Transverse colon (tissue), 4 donors: ENCODE measurements at regions not wholly inside any gene's neighbourhood (a gene's known extent, or its start where the extent isn't known, plus 50 kb on each side); places are given as distances from the start of the nearest gene placed in this dataset.
A peak's percentile ranks its signal among the peaks of the same experiment; 100 is the strongest.

Experiments used
- DNase-seq: peaks from one replicate; pipeline ENCODE4 v3.0.0-alpha.2; 2019
- H3K27ac ChIP-seq, 4 donors: fragments of 200-600 bp; sonication (generic); 2 replicates each; pipeline ENCODE4 v1.5.1; 2016 to 2018; ENCODE audit warnings: inconsistent platforms in 4 of 4
- H3K27me3 ChIP-seq: fragments of 200-600 bp; sonication (generic); 2 replicates; pipeline ENCODE4 v1.5.1; 2017; ENCODE audit warnings: inconsistent platforms
- H3K36me3 ChIP-seq, 4 donors: fragments of 200-600 bp; sonication (generic); 2 replicates each; pipeline ENCODE4 v1.5.1; 2017 to 2019; ENCODE audit warnings: inconsistent platforms in 4 of 4
- H3K4me1 ChIP-seq, 4 donors: fragments of 200-600 bp; sonication (generic); 2 replicates each; pipeline ENCODE4 v1.5.1; 2017 to 2020; ENCODE audit warnings: inconsistent platforms in 4 of 4
- H3K4me3 ChIP-seq, 4 donors: fragments of 200-600 bp; sonication (generic); 1 replicate in 1 of 4; 2 replicates in 3 of 4; pipeline versions ENCODE4 v1.5.1 to v1.6.1; 2017 to 2019; ENCODE audit warnings: inconsistent platforms in 4 of 4
- H3K9me3 ChIP-seq, 2 donors: fragments of 200-600 bp; sonication (generic); 2 replicates each; pipeline ENCODE4 v1.5.1; 2017 to 2019; ENCODE audit warnings: inconsistent platforms in 2 of 2
- EP300 ChIP-seq: sonication (generic); formaldehyde crosslinking; IDR thresholded peaks from one replicate; pipeline ENCODE4 v1.6.1; 2017; ENCODE audit warnings: antibody characterized with exemption, low read depth
- POLR2A ChIP-seq: fragments of 450-650 bp; IDR thresholded peaks from one replicate; pipeline ENCODE4 v1.6.1; 2016; ENCODE audit warnings: antibody characterized with exemption, mild to moderate bottlenecking, moderate library complexity
- POLR2AphosphoS5 ChIP-seq, 3 donors: sonication (generic); formaldehyde crosslinking; IDR thresholded peaks; one replicate each; pipeline ENCODE4 v1.6.1; 2016; ENCODE audit warnings: antibody characterized with exemption in 3 of 3
- WGBS, 2 donors: methylation state at CpG; one replicate each; pipeline ENCODE4 v1.1.5; 2018; ENCODE audit warnings: low coverage in 1 of 2; 5-methylcytosine and 5-hydroxymethylcytosine counted together
- in situ Hi-C, 4 donors: fragments of 200-750 bp; cut with MboI; loops; one replicate each; pipeline versions ENCODE4 v1.15.0 to v1.15.1; 2017; ENCODE audit warnings: low sequenced_read_pairs in 3 of 4, low pct_ligation_motif_present in 1 of 4, low pct_unique_long_range_greater_than_20kb in 1 of 4
- intact Hi-C: fragments of 100-400 bp; cut with DNase I; formaldehyde crosslinking; loops from one replicate; pipeline ENCODE4 v1.15.1; 2023; ENCODE audit warnings: low total_unique reads
- TF ChIP-seq, protein P1 (sequence below), 5 experiments: fragments of 200-600 bp in 3 of 5; fragments of 450-650 bp in 2 of 5; sonication (generic) in 3 of 5; IDR thresholded peaks; 1 replicate in 2 of 5; 2 replicates in 3 of 5; pipeline ENCODE4 v1.5.1; 2016 to 2017; ENCODE audit warnings: antibody characterized with exemption in 5 of 5, inconsistent platforms in 3 of 5, mild to moderate bottlenecking in 2 of 5, moderate library complexity in 1 of 5

- H3K36me3 ChIP-seq = no peaks in the 10 kb centered on the region
- intact Hi-C loops (no loop called here), in situ Hi-C loops (no loop called here)
- no peaks in the 10 kb centered on the region for H3K4me1 ChIP-seq
- 67 to 79% methylated on average over 4 to 7 of the region's 7 CpGs for WGBS, 2 donors
- no peaks in the 10 kb centered on the region for H3K9me3 ChIP-seq
- H3K27me3 ChIP-seq = no peaks in the 10 kb centered on the region
- no peak overlapping the region for H3K4me3 ChIP-seq
- DNase-seq = no peak
- no peak overlapping the region for H3K27ac ChIP-seq
- TF ChIP-seq POLR2A (no peak), EP300 (no peak), POLR2AphosphoS5 (IDR thresholded peaks at IDR 0.05) (no peak)
- TF ChIP-seq, protein P1, sequence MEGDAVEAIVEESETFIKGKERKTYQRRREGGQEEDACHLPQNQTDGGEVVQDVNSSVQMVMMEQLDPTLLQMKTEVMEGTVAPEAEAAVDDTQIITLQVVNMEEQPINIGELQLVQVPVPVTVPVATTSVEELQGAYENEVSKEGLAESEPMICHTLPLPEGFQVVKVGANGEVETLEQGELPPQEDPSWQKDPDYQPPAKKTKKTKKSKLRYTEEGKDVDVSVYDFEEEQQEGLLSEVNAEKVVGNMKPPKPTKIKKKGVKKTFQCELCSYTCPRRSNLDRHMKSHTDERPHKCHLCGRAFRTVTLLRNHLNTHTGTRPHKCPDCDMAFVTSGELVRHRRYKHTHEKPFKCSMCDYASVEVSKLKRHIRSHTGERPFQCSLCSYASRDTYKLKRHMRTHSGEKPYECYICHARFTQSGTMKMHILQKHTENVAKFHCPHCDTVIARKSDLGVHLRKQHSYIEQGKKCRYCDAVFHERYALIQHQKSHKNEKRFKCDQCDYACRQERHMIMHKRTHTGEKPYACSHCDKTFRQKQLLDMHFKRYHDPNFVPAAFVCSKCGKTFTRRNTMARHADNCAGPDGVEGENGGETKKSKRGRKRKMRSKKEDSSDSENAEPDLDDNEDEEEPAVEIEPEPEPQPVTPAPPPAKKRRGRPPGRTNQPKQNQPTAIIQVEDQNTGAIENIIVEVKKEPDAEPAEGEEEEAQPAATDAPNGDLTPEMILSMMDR (IDR thresholded peaks at IDR 0.05) = no peak
Observed at GRCh38 chr10:111246136-111246535, 169.3 kb downstream of the ADRA2A start.

DNA sequence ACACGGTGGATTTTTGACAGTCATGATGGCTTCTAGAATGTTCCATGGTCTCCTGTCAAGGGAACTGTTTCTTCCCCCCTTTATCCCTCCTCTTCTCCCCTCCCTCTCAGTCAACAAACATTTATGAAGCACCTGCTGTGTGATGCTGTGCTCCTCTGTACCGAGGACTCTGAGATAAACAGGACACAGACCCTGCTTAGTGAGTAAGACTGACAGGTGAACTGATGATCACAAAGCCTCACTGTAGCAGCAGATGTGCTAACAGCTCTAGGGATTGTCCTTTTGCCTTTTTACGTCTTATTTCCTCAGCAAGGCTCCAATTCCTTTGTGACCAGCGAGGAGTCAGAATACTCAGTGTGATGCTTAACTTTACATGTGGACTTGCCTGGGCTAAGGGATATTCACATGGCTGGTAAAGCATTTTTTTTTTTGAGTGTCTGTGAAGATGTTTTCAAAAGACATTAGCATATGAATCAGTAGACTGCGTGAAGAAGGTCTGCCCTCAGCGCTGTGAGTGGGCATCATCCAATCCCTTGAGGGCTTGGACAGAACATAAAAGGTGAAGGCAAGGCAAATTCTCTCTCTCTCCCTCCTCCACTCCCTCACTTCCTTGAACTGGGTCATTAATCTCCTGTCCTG, 170.1 kb downstream of the ADRA2A start:
- H3K9me3 ChIP-seq = no peaks in the 10 kb centered on the region
- intact Hi-C loops (no loop called here), in situ Hi-C loops (no loop called here)
- H3K27me3 ChIP-seq = no peaks in the 10 kb centered on the region
- no peaks in the 10 kb centered on the region for H3K36me3 ChIP-seq
- no peaks in the 10 kb centered on the region for H3K4me1 ChIP-seq
- no peak overlapping the region for H3K4me3 ChIP-seq
- WGBS, 2 donors = 54 to 75% methylated on average over 3 to 6 of the region's 6 CpGs
- TF ChIP-seq POLR2A = no peak
- TF ChIP-seq POLR2AphosphoS5 (IDR thresholded peaks at IDR 0.05) = no peak
- TF ChIP-seq EP300 = no peak
- TF ChIP-seq, protein P1 (IDR thresholded peaks at IDR 0.05) = no peak
- DNase-seq = no peak
- H3K27ac ChIP-seq = no peak overlapping the region

GRCh38 chr10:111247781-111248389, 171.1 kb downstream of the ADRA2A start:
- DNase-seq = no peak
- no peak overlapping the region for H3K27ac ChIP-seq
- intact Hi-C loops = no loop called here
- no peaks in the 10 kb centered on the region for H3K9me3 ChIP-seq
- WGBS, 2 donors = 63 to 87% methylated on average over 5 to 6 of the region's 6 CpGs
- no peaks in the 10 kb centered on the region for H3K27me3 ChIP-seq
- H3K4me1 ChIP-seq = no peaks in the 10 kb centered on the region
- in situ Hi-C loops = no loop called here
- H3K36me3 ChIP-seq = no peaks in the 10 kb centered on the region
- no peak overlapping the region for H3K4me3 ChIP-seq
- TF ChIP-seq POLR2A (no peak), EP300 (no peak), POLR2AphosphoS5 (IDR thresholded peaks at IDR 0.05) (no peak)
- TF ChIP-seq, protein P1 (IDR thresholded peaks at IDR 0.05) = no peak

DNA sequence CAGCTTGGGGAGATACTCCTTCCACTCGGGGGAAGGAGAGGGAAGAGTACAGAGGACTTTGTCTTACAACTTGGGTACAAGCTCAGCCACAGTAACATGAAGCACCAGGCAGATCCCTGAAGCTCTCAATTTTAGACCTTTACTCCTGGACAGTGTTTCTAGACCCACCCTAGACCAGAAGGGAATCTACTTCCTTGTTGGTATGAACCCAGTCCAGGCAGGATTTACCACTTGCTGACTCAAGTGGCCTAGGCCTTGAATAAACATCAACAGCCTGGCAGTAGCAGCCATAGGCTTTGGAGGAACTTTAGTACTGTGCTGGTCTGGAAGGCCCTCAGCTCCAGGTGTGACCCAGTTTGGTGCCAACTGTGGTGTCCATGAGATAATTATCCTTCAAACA, 173.1 kb downstream of the ADRA2A start:
- in situ Hi-C loops (no loop called here), intact Hi-C loops (no loop called here)
- TF ChIP-seq POLR2AphosphoS5 (IDR thresholded peaks at IDR 0.05) (peak in 1 of 3 donors; percentile 10), POLR2A (no peak)
- DNase-seq = peak; percentile 11
- WGBS, 2 donors = 50% methylated on average over 1 of the region's 1 CpG; no CpG with 5 or more reads in 1 of the 2 donors
- Histone ChIP-seq H3K27me3 (no peaks in the 10 kb centered on the region), H3K27ac (no peak overlapping the region), H3K36me3 (no peaks in the 10 kb centered on the region), H3K4me3 (no peak overlapping the region), H3K9me3 (no peaks in the 10 kb centered on the region), H3K4me1 (no peaks in the 10 kb centered on the region)
